H1 (cell line): ENCODE measurements at regions not wholly inside any gene's neighbourhood (a gene's known extent, or its start where the extent isn't known, plus 50 kb on each side); places are given as distances from the start of the nearest gene placed in this dataset.

Source experiments
- CTCF ChIA-PET: fragments of 300-600 bp; sonication (Branson Sonifier 250); formaldehyde crosslinking; loops from one replicate; lab custom pipeline; 2021; ENCODE audit not compliant: partially characterized antibody; lab: Charles Lee
- POLR2A ChIA-PET: fragments of 300-600 bp; sonication (Branson Sonifier 250); formaldehyde crosslinking; loops from one replicate; lab custom pipeline; 2021; ENCODE audit warnings: inconsistent platforms; ENCODE audit not compliant: partially characterized antibody; lab: Charles Lee
- DNase-seq, 2 experiments: peaks; one replicate each; pipeline versions ENCODE4 v3.0.0 to v3.0.0-alpha.2; 2010 to 2022; ENCODE audit warnings: low spot score in 2 of 2, low read depth in 1 of 2, mixed read lengths in 1 of 2
- FAIRE-seq: peaks from 2 replicates; lab custom pipeline; 2011; peaks lifted over from hg19 to GRCh38; lab: Jason Lieb, UNC
- H2AFZ ChIP-seq: 2 replicates; pipeline ENCODE4 v1.8.1; 2012; ENCODE audit warnings: low read length, inconsistent platforms
- H2AK5ac ChIP-seq: 2 replicates; pipeline ENCODE4 v1.6.1; 2013; ENCODE audit warnings: low read depth, low read length
- H2BK120ac ChIP-seq: replicated peaks from 2 replicates; pipeline ENCODE3; 2013; ENCODE audit warnings: low read depth, low read length, inconsistent platforms
- H2BK12ac ChIP-seq: 2 replicates; pipeline ENCODE4 v1.6.1; 2013; ENCODE audit warnings: low read depth, low read length
- H2BK15ac ChIP-seq: 2 replicates; pipeline ENCODE4 v1.6.1; 2013; ENCODE audit warnings: low read length
- H2BK20ac ChIP-seq: 2 replicates; pipeline ENCODE4 v1.6.1; 2013; ENCODE audit warnings: low read length
- H2BK5ac ChIP-seq: 2 replicates; pipeline ENCODE4 v1.6.1; 2013; ENCODE audit warnings: low read depth, low read length
- H3K14ac ChIP-seq: 2 replicates; pipeline ENCODE4 v1.6.1; 2013; ENCODE audit warnings: inconsistent platforms; ENCODE audit not compliant: insufficient read length
- H3K18ac ChIP-seq: 2 replicates; pipeline ENCODE4 v1.6.1; 2013; ENCODE audit warnings: low read length; ENCODE audit errors: extremely low read depth
- H3K23ac ChIP-seq: 2 replicates; pipeline ENCODE4 v1.6.1; 2013; ENCODE audit warnings: inconsistent platforms; ENCODE audit not compliant: insufficient read length
- H3K23me2 ChIP-seq: 2 replicates; pipeline ENCODE4 v1.6.1; 2013; ENCODE audit warnings: low read depth, low read length
- H3K27ac ChIP-seq: 2 replicates; pipeline ENCODE4 v1.6.1; 2011; ENCODE audit warnings: low read depth, low read length, inconsistent platforms
- H3K27me3 ChIP-seq, 4 experiments: replicated peaks in 1 of 4; 1 replicate in 1 of 4; 2 replicates in 3 of 4; pipeline versions ENCODE4 v1.6.1 to v1.8.1; 2011 to 2013; ENCODE audit warnings: low read length in 3 of 4, mild to moderate bottlenecking in 3 of 4, inconsistent platforms in 2 of 4, mixed read lengths in 2 of 4, moderate library complexity in 1 of 4; ENCODE audit not compliant: control insufficient read depth in 3 of 4, insufficient read depth in 3 of 4; ENCODE audit errors: extremely low read depth in 1 of 4
- H3K36me3 ChIP-seq, 4 experiments: 2 replicates each; pipeline versions ENCODE4 v1.6.1 to v1.8.1; 2011 to 2013; ENCODE audit warnings: mild to moderate bottlenecking in 4 of 4, low read length in 3 of 4, moderate library complexity in 2 of 4, control low read depth in 1 of 4, inconsistent platforms in 1 of 4; ENCODE audit not compliant: insufficient read depth in 4 of 4, control insufficient read depth in 2 of 4
- H3K4ac ChIP-seq: replicated peaks from 2 replicates; pipeline ENCODE3; 2013; ENCODE audit warnings: low read length, low read depth, mixed read lengths, inconsistent platforms; ENCODE audit not compliant: insufficient read length
- H3K4me1 ChIP-seq, 4 experiments: replicated peaks in 1 of 4; 1 replicate in 1 of 4; 2 replicates in 3 of 4; pipeline versions ENCODE4 v1.6.1 to v1.8.1; 2011 to 2013; ENCODE audit warnings: low read length in 3 of 4, inconsistent platforms in 2 of 4, mixed read lengths in 1 of 4; ENCODE audit not compliant: insufficient read depth in 4 of 4, control insufficient read depth in 3 of 4
- H3K4me2 ChIP-seq, 2 experiments: 2 replicates each; pipeline versions ENCODE4 v1.6.1 to v1.8.1; 2011 to 2013; ENCODE audit warnings: low read depth in 2 of 2, low read length in 2 of 2, control low read depth in 1 of 2, inconsistent platforms in 1 of 2, mild to moderate bottlenecking in 1 of 2; ENCODE audit not compliant: insufficient read depth in 1 of 2
- H3K4me3 ChIP-seq, 4 experiments: fragments of 200-600, 300-600 bp in 1 of 4; sonication (generic), shearing (Covaris generic), sonication (Bioruptor Twin) in 1 of 4; 2 replicates each; pipeline versions ENCODE4 v1.5.1 to v1.8.1; 2011 to 2016; ENCODE audit warnings: low read length in 4 of 4, low read depth in 3 of 4, control low read depth in 2 of 4, inconsistent platforms in 2 of 4, mild to moderate bottlenecking in 2 of 4, mixed read lengths in 1 of 4, moderate library complexity in 1 of 4; ENCODE audit not compliant: insufficient read depth in 2 of 4; ENCODE audit errors: extremely low read depth in 1 of 4
- H3K56ac ChIP-seq: replicated peaks from 2 replicates; pipeline ENCODE3; 2013; ENCODE audit warnings: low read depth, mild to moderate bottlenecking, mixed read lengths, low read length, inconsistent platforms; ENCODE audit not compliant: insufficient read length
- H3K79me1 ChIP-seq: 2 replicates; pipeline ENCODE4 v1.6.1; 2013; ENCODE audit warnings: low read depth, low read length, control low read depth
- H3K79me2 ChIP-seq, 2 experiments: 2 replicates each; pipeline versions ENCODE4 v1.6.1 to v1.8.1; 2012 to 2013; ENCODE audit warnings: low read length in 2 of 2, mild to moderate bottlenecking in 2 of 2, inconsistent platforms in 1 of 2; ENCODE audit not compliant: insufficient read depth in 2 of 2, control insufficient read depth in 1 of 2
- H3K9ac ChIP-seq, 4 experiments: replicated peaks in 1 of 4; 1 replicate in 1 of 4; 2 replicates in 3 of 4; pipeline versions ENCODE4 v1.6.1 to v1.8.1; 2011 to 2013; ENCODE audit warnings: low read depth in 3 of 4, low read length in 3 of 4, control low read depth in 2 of 4, mild to moderate bottlenecking in 2 of 4, moderate library complexity in 2 of 4, inconsistent platforms in 1 of 4; ENCODE audit errors: extremely low read depth in 1 of 4
- H3K9me3 ChIP-seq, 2 experiments: 2 replicates each; pipeline versions ENCODE4 v1.6.1 to v1.8.1; 2012 to 2013; ENCODE audit warnings: mild to moderate bottlenecking in 2 of 2, moderate library complexity in 2 of 2, control low read depth in 1 of 2, inconsistent platforms in 1 of 2, low read depth in 1 of 2, low read length in 1 of 2, mixed read lengths in 1 of 2; ENCODE audit not compliant: insufficient read depth in 2 of 2
- H4K20me1 ChIP-seq, 2 experiments: replicated peaks in 1 of 2; 2 replicates each; pipeline versions ENCODE3 to v1.8.1; 2011 to 2013; ENCODE audit warnings: inconsistent platforms in 2 of 2, low read length in 2 of 2, mild to moderate bottlenecking in 1 of 2; ENCODE audit not compliant: insufficient read depth in 2 of 2, control insufficient read depth in 1 of 2
- H4K5ac ChIP-seq: 2 replicates; pipeline ENCODE4 v1.6.1; 2013; ENCODE audit warnings: low read length, low read depth, mixed read lengths, inconsistent platforms; ENCODE audit not compliant: insufficient read length
- H4K8ac ChIP-seq: 2 replicates; pipeline ENCODE4 v1.8.0; 2013; ENCODE audit warnings: mild to moderate bottlenecking, moderate library complexity, low read length, inconsistent platforms; ENCODE audit not compliant: insufficient read depth; ENCODE audit errors: extremely low read depth
- H4K91ac ChIP-seq: replicated peaks from 2 replicates; pipeline ENCODE3; 2013; ENCODE audit warnings: low read length, mixed read lengths, inconsistent platforms; ENCODE audit not compliant: insufficient read length
- E2F6 ChIP-seq: IDR thresholded peaks from 2 replicates; pipeline ENCODE4 v1.6.1; 2012; ENCODE audit warnings: inconsistent platforms
- HDAC2 ChIP-seq, 2 experiments: fragments of 300-600 bp in 1 of 2; sonication (generic) in 1 of 2; IDR thresholded peaks; 2 replicates each; pipeline ENCODE4 v1.6.1; 2011 to 2012; ENCODE audit warnings: low read depth in 2 of 2, low read length in 2 of 2, mild to moderate bottlenecking in 2 of 2, moderate library complexity in 2 of 2, borderline replicate concordance in 1 of 2, inconsistent platforms in 1 of 2
- JUN ChIP-seq: IDR thresholded peaks from 2 replicates; pipeline ENCODE4 v1.6.1; 2011; ENCODE audit warnings: low read depth, mild to moderate bottlenecking, improper control_type of control experiment, low read length
- NRF1 ChIP-seq: IDR thresholded peaks from 2 replicates; pipeline ENCODE4 v1.6.1; 2011; ENCODE audit warnings: mild to moderate bottlenecking, low read depth, low read length, improper control_type of control experiment
- POLR2AphosphoS5 ChIP-seq: IDR thresholded peaks from 2 replicates; pipeline ENCODE4 v1.6.1; 2011; ENCODE audit warnings: low read depth, low read length
- POU5F1 ChIP-seq: IDR thresholded peaks from 2 replicates; pipeline ENCODE4 v1.6.1; 2011; ENCODE audit warnings: low read depth, mild to moderate bottlenecking, low read length, moderate library complexity
- RAD21 ChIP-seq, 2 experiments: IDR thresholded peaks in 1 of 2; conservative IDR thresholded peaks in 1 of 2; 2 replicates each; pipeline ENCODE4 v1.6.1; 2011; ENCODE audit warnings: low read depth in 2 of 2, low read length in 2 of 2, improper control_type of control experiment in 1 of 2, inconsistent platforms in 1 of 2, mild to moderate bottlenecking in 1 of 2, moderate library complexity in 1 of 2
- RNF2 ChIP-seq: fragments of 200-900, 300-1000 bp; sonication (generic); IDR thresholded peaks from 2 replicates; pipeline ENCODE4 v1.7.1; 2016; ENCODE audit warnings: borderline replicate concordance, low read depth, mild to moderate bottlenecking, antibody characterized with exemption, low read length; ENCODE audit not compliant: poor library complexity, severe bottlenecking; ENCODE audit errors: missing control alignments
- SAP30 ChIP-seq: fragments of 300-600 bp; sonication (generic); IDR thresholded peaks from 2 replicates; pipeline ENCODE4 v1.7.1; 2012; ENCODE audit warnings: low read length, moderate library complexity, mild to moderate bottlenecking, inconsistent platforms; ENCODE audit not compliant: insufficient read depth, insufficient replicate concordance
- WGBS, 2 experiments: shearing (Covaris generic) in 1 of 2; methylation state at CpG; one replicate each; pipeline versions ENCODE4 v1.1.6 to v1.1.7; 2013 to 2015; ENCODE audit warnings: low lambda C conversion rate in 2 of 2, mixed read lengths in 2 of 2, inconsistent platforms in 1 of 2, low coverage in 1 of 2, missing lambda C conversion rate in 1 of 2; ENCODE audit not compliant: insufficient replicate concordance in 2 of 2, insufficient coverage in 1 of 2, insufficient read length in 1 of 2; ENCODE audit errors: extremely low coverage in 1 of 2, missing lambda C conversion rate in 1 of 2; 5-methylcytosine and 5-hydroxymethylcytosine counted together
- TF ChIP-seq, protein P1 (sequence below), 3 experiments: IDR thresholded peaks; 1 replicate in 2 of 3; 2 replicates in 1 of 3; pipeline versions ENCODE4 v1.5.1 to v1.6.1; 2011; ENCODE audit warnings: low read length in 3 of 3, mild to moderate bottlenecking in 3 of 3, inconsistent platforms in 2 of 3, low read depth in 1 of 3, moderate library complexity in 1 of 3; ENCODE audit not compliant: insufficient read depth in 1 of 3; ENCODE audit errors: control extremely low read depth in 1 of 3

- no peak overlapping the region for H3K4me3 ChIP-seq
- ChIA-PET CTCF (interaction anchor here (0.6 to 1.0 kb wide), 5 partner anchors 9 to 38 kb away, joined by 3 to 5 read pairs (median 3); no protein-coding TSS in a partner anchor), POLR2A (no interaction called here)
- H2BK20ac ChIP-seq, result no peak overlapping the region
- H4K91ac ChIP-seq, result no peak overlapping the region
- no peaks in the 10 kb centered on the region for H3K79me1 ChIP-seq
- no peak for DNase-seq
- FAIRE-seq, result no peak
- H3K4me2 ChIP-seq, result no peak overlapping the region
- H4K5ac ChIP-seq, result no peak overlapping the region
- no peak overlapping the region for H3K23ac ChIP-seq
- H2BK12ac ChIP-seq, result no peak overlapping the region
- H2BK5ac ChIP-seq, result no peak overlapping the region
- H2BK15ac ChIP-seq, result no peak overlapping the region
- H3K4ac ChIP-seq, result no peak overlapping the region
- H3K27ac ChIP-seq, result no peak overlapping the region
- no peaks in the 10 kb centered on the region; a peak in 1 of 7 replicates for H3K27me3 ChIP-seq
- H3K14ac ChIP-seq, result no peak overlapping the region
- 88% methylated on average over 1 of the region's 1 CpG; no CpG with 5 or more reads in 1 of the 2 experiments for WGBS, 2 experiments
- H3K9ac ChIP-seq, result no peak overlapping the region
- no peaks in the 10 kb centered on the region for H3K9me3 ChIP-seq
- H2BK120ac ChIP-seq, result no peak overlapping the region
- H3K56ac ChIP-seq, result no peak overlapping the region
- no peak overlapping the region for H3K18ac ChIP-seq
- no peaks in the 10 kb centered on the region for H4K20me1 ChIP-seq
- H2AK5ac ChIP-seq, result no peak overlapping the region
- H2AFZ ChIP-seq, result no peak overlapping the region
- H3K4me1 ChIP-seq, result no peaks in the 10 kb centered on the region
- no peak overlapping the region for H4K8ac ChIP-seq
- H3K23me2 ChIP-seq, result no peaks in the 10 kb centered on the region
- H3K36me3 ChIP-seq, result no peaks in the 10 kb centered on the region
- no peaks in the 10 kb centered on the region for H3K79me2 ChIP-seq
- no peak for TF ChIP-seq JUN
- no peak for TF ChIP-seq RNF2
- TF ChIP-seq RAD21 (IDR thresholded peaks at IDR 0.05 in 1 of 2, conservative IDR thresholded peaks at IDR 0.05 in 1 of 2; ENCODE audit: low read depth in 2 of 2, low read length in 2 of 2), result no peak
- TF ChIP-seq NRF1, result no peak
- no peak for TF ChIP-seq POLR2AphosphoS5
- TF ChIP-seq E2F6, result no peak
- no peak for TF ChIP-seq POU5F1
- TF ChIP-seq, protein P1, sequence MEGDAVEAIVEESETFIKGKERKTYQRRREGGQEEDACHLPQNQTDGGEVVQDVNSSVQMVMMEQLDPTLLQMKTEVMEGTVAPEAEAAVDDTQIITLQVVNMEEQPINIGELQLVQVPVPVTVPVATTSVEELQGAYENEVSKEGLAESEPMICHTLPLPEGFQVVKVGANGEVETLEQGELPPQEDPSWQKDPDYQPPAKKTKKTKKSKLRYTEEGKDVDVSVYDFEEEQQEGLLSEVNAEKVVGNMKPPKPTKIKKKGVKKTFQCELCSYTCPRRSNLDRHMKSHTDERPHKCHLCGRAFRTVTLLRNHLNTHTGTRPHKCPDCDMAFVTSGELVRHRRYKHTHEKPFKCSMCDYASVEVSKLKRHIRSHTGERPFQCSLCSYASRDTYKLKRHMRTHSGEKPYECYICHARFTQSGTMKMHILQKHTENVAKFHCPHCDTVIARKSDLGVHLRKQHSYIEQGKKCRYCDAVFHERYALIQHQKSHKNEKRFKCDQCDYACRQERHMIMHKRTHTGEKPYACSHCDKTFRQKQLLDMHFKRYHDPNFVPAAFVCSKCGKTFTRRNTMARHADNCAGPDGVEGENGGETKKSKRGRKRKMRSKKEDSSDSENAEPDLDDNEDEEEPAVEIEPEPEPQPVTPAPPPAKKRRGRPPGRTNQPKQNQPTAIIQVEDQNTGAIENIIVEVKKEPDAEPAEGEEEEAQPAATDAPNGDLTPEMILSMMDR (IDR thresholded peaks at IDR 0.05; ENCODE audit: control extremely low read depth in 1 of 3, insufficient read depth in 1 of 3, low read depth in 1 of 3, low read length in 3 of 3), result no peak
- TF ChIP-seq HDAC2 (IDR thresholded peaks at IDR 0.05; ENCODE audit: borderline replicate concordance in 1 of 2, low read depth in 2 of 2, low read length in 2 of 2), result no peak
- TF ChIP-seq SAP30, result no peak
Measured at GRCh38 chr7:142548978-142549377, 200.3 kb upstream of the PRSS1 start.
